HuH-7 (cell line): ENCODE measurements at regions not wholly inside any gene's neighbourhood (a gene's known extent, or its start where the extent isn't known, plus 50 kb on each side); places are given as distances from the start of the nearest gene placed in this dataset.

ENCODE experiments used
- DNase-seq: peaks from one replicate; pipeline ENCODE4 v3.0.0; 2011; ENCODE audit warnings: low spot score

DNA sequence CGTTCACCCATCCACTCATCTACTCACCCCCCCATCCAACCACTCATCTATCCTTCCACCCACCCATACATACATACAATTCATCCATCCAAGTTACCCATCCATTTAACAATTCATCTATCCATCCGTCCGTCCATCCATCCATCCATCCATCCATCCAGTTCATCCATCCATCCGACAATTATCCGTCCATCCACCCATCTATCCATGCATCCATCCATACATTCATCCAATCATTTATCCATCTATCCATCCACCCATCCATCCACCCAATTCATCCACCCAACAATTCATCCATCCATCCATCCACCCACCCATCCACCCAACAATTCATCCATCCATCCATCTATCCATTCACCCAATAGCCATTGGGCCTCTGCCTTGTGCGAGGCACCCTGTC lies 173.2 kb upstream of the MVB12B start:
- no peak for DNase-seq

DNA sequence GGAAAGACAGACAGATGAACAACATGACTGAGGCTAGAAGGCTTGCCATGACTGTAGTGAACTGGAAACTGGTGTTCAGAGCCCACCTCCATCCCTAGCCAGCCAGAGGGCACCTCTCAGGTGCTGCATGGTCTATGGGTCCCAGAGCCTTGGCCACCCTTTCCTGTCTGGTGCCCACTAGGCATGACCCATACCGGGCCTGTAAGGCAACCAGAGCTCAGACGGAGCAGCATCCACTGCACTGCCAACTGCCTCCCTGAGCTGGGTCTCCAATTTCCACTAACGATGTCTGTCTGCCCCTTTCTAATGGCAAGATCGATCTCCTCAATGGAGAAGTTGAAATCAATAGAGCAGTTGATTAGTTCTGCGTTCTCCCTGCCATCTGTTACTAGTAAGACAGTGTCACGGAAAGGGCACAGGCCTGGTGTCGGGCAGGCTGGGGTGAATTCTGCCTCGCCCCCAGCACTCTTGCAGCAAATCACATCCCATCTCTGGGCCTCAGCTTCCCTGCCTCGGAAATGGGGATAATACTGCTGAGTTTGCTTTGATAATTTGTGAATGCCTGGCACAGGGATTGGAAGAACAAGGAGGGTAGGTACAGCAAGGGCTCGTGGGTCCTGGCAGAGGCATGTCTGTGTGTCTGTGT lies 172.3 kb upstream of the MVB12B start:
- DNase-seq: no peak

DNA sequence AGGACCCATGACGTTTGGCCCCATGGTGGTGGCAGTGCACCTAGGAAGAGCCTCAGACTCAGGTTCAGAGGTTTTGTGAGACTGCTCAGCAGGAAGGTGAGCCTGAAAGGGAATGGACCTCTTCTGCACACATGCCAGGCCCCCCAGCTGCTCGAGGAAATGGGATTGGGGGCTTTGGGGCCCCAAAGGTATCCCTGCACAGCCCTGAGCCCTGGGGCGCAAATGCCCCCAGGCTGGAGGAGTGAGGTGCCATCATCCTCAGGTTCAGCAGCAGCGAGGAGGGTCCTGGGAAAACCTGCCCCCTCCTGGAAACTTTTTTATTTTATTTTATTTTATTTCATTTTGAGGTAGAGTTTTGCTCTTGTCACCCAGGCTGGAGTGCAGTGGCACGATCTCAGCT lies 171.8 kb upstream of the MVB12B start:
- no peak for DNase-seq

DNA sequence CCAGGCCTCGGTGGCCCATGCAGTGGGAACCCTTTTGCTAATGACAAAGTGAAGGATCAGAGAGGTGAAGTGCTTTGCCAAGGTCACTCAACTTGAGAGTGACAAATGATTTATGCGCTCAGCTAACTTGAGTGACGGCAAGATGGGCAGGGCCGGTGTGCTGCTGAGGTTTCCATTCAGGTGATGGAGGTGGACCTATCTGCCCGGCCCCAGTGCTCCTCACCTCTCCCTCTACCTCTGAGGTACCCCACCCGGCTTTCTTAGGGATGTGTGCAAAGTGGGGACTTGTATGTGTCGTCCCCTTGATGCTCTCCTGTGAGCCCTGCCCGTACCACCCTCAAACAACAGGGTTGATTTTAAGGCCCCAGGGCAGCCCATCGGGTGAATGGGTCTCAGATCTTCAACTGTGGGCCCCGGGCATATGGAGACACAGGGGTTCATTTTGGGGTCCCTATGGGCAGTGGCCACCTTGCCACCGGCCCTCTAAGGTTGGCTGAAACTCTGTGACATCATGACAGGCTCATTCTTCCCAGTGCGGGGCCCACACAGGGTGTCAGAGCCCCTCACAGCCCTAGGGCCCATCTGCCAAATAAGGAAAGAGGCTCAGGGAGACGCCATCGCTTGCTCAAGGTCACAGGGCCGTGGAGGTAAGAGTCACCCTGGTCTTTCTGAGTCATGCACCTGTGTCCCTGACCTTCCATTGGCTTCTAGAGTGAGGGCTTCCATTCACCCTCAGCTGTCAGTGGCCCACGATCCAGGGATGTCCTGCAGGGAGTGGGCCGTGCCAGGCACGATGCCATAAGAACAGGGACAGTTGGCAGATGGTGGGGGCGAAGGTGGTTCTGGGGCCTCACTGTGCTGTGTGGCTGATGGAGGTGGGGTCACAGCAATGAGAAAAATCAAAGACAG lies 170.6 kb upstream of the MVB12B start:
- DNase-seq: no peak

DNA sequence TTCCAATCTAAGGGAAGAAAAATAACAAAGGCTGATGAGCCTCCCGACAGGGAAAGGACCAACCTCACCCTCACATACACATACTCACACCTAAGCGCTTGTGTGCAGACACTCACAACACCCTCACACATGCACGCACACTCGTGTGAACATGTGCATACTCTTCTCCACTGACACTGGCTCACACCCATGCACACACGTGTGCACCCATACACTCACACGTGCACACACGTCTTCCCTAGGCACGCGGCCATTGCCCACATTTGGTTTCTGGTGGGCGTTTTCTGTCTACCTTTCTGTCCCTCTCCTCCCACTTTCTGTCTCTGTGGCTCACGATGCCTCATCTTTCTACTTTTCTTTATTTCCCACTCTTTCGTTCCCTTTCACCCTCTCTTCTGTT lies 169.7 kb upstream of the MVB12B start:
- DNase-seq: no peak

DNA sequence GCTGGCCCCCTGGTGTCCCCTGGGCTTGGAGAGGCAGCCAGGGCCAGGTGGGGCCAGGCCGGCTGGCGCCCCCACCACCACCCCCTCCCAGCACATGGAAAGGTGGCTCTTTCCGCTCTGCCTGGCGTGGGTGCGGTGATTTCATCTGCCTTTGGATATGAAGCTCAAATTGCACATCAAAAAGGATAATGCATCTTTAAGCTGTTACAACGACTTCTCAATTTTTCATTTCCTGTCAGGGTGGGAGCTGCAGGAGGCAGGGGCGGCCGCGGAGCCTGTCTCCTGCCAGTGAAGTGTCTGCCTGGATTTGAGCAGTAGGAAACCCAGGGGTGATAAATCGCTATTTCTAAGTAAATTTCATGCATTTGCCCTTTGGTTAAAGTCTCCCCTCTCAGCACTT lies 169.2 kb upstream of the MVB12B start:
- no peak for DNase-seq

DNA sequence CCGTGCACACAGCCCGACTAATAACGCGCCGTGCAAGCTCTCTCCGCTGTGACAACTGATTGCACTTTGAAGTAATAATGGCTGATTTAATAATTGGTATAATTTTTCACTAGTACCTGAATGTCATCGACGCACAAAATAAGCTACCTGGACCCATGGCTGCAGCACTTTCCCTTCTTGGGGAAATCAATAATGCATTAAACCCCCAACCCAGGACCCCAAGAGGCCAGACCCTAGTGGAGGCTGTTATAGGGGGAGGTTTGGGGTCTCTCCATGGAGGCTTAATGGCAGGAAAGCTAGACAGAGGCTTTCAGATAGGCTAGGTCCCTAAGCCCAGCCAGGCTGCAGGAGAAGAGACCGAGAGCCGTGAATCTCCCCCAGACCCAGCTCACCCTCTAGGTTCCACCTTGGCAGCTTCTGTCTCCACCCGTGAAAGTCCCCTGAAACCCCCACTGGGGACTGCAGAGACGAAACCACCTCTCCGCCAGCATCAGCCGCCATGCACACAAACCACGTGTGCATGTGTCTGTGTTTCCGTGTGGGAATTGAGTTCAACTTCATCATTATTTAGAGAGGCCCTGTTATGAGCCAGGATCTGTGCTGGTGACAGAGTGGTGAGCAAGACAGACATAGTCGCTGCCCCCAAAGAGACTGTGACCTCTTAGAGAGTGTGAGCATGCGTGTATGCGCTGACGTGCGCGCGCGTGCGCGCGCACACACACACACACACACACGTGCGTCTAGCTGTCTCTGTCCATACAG lies 168.6 kb upstream of the MVB12B start:
- DNase-seq: no peak

DNA sequence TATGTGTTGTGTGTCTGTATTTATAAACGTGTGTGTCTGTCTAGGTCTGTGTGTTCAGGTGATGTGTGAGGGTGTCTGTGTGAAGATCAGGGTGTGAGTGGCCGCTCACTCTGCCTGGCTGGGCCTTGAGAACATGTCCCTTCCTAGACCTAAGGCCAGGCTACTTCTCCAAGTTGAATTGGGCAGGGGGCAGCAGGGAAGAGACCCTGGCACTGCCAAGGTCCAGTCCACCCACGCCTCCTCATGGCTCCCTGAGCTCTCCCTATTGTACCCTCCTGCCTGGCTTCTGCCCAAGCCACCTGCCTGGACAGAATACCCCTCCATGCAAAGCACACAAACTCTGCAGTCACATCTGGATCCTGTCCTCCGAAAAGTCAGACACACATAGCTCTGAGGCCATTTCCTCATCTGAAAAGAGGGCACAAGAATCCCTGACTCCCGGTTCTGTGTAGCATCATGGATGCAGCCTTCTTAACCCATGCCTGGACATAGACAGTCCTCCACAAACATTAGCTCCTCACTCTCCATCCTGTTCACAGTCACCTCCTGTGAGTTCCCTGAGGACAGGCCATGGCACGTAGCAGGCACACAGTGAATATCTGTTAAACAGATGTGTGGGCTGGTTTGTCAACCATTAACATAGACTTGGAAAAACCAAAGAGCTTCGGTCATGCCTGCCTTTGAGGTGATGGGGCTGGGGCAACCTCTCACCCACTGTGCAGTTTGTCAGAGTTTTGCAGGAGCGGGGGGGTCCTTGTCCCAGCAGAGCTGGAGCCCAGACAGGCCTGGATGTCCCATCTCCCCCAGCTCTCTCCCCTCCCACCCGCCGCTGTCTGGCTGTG lies 167.8 kb upstream of the MVB12B start:
- DNase-seq: no peak

DNA sequence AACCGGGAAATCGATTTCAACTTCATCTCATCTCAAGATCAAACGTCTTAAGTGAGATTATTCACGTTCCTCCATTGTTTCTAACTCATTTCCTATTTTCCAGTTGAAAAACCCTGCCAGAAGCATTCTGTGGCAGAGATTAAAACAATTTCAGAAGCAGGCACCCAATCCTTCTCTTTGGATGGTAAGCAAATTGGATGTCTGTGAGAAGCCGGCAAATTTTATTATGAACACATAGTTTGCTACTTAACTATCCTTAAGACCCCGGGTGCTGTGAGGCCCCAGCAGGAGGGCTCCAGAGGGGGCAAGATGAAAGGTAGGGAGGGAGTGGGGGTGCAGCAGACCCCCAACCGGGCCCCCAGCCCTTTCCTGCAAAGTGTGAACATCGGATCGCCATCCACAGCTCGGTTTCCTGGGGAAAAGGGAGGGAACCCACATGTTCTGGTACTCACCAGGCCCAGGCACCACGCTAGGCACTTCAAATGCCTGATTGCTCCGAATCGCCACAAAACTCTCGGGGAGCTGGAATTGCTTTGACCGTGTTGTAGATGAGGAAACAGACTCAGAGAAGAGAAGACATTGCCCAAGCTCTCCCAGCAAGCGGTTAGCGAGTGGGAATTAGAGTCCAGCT lies 167.1 kb upstream of the MVB12B start:
- DNase-seq: no peak

DNA sequence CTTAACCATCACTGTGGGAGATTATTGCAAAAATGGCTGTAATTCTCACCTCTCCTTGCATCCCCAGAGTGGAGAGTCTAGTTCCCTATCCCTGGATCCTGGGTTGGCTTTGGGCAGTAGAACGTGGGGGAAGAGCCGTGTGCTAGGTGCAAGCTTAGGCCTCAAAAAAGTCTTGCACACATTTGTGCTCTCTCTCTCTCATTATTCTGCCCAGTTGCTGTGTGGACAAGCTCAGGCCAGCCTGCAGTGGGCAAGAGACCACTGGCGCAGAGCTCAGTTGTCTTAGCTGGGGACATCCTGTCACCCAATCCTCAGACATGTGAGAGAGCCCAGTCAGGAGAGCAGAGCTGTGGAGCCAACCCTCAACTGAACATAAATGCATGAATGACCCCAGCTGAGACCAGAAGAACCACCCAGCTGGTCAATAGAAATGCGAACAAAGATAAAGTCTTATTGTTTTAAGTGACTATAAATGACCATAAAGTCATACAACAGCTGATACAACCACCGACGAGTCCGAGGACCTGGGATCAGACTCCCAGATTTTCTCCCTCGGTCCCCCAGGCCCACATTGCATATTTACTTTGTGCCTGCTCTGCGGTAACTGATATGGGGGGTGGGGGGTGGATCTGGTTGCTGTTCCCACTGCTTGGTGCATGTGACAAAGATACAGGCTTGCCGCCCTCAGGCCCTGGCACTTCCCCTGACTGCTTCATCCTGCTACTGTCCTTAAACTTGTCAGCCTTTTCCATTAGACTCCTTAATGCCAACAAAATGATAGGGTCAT lies 166.4 kb upstream of the MVB12B start:
- no peak for DNase-seq

DNA sequence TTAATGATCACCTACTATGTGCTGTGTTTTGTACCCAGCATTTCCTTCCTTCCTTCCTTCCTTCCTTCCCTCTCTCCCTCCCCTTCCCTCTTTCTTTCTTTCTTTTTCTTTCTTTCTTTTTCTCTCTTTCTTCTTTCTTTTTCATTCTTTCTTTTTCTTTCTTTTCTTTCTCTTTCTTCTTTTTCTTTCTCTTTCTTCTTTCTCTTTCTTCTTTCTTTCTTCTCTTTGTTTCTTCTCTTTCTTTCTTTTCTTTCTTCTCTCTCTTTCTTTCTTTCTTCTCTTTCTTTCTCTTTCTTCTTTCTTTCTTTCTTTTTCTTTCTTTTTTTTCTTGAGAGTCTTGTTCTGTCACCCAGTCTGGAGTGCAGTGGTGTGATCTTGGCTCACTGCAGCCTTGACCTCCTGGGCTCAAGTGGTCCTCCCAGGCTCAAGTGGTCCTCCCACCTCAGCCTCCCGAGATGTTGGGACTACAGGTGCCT lies 165.7 kb upstream of the MVB12B start:
- DNase-seq: no peak

DNA sequence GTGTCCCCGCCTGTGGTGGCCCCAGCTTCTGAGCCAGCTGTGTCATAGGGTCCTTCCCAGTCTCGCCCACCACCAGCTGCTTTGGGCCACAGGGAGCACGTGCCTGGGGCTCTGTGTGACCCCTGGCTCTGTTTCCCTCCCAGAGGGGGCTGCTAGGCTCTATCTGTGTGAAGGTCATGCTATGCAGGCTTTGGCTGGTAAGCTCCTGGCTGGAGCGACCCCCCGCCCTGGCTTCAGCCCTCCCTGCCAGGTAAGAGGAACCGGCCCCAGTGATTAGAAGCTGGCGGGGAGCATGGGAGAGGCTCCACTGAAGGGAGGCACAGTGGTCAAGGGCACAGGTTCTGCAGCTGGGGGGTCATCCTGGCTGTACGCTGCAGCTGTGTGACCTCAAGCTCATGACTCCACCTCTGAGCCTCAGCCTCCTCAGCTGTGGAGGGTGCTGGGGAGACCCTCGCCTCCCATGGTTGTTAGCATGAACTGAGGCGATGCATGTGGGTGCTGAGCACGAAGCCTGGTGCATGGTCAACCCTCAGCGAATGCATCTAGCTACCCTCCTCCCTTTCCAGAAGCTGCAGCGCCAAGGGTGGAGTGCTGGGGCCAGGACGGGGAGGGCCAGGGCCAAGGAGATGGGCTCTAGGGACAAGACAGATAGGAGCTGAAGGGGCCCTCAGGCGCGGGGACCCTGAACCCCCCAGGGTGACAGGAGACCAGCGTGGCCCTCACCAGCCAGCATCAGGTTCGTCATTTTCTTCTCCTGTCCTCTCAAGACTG lies 163.8 kb upstream of the MVB12B start:
- DNase-seq: no peak

DNA sequence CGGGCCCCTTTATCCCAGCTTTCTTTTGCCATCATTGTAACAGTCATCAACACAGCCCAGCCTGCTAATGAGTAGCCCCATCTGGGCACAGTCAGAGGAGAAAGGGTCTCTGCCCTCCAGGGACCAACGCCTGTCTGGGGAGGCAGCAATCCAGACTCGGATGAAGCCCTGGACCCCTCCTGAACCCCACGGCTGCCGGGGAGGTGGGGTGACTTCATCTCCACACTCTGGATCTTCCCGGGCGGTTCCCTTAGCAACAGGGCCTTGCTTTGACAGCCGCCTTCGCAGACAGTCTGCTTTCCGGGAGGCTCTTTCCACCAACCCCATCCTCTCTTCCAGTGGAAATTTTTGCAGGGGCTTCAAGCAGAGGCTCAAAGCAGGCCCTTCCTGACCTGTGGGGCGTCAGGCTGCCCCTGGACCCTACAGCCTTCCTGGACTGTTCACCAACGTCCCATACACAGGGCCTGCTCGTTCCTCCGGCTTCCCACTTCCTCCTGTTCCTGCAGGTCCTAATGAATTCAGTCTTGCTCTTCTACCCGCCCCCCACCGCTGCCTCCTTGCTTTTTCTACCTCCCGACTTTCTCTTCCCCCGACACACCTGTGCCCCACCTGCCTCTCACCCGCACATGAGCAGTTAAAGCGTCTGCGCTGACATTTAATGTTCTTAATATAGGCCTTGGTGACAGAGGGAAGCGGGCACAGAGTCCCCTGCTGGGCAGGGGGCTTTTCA lies 161.7 kb upstream of the MVB12B start:
- DNase-seq: no peak

DNA sequence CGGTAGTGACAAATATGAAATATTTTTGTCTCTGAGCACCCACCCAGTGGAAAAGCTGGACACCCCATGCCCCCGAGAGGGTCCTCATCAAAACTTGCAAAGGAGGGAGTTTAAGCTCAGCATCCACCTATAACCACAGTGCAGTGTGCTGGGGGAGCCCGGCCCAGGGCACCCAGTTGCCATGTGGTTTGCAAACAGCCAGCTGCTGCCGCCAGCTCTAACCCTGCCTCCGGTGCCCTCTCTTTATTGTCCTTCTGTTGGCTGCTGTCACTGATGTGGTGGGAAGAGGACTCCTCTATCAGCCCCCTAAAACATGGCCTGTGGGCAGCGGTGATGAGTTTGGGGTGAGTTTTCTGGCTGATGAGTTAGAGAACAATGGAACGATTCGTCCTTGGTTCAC lies 160.9 kb upstream of the MVB12B start:
- no peak for DNase-seq

DNA sequence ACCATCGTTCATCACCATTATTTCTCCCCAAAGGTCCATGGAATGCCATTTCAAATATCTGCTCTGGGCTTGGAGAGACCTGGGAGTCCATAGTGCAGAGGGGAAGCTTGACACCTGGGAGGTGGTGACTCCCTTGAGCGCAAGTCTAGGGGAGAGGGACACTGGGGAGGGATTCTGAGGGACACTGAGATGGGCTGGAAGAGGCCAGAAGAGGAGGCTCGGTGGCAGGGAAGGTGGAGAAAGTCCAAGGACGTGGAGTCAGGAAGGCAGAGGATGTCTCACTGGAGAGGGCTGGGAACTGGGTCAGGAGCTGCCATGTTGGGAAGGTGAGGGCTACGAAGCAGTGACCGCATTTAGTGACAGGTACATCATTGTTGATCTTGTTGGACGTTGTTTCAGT lies 160.3 kb upstream of the MVB12B start:
- DNase-seq: no peak

DNA sequence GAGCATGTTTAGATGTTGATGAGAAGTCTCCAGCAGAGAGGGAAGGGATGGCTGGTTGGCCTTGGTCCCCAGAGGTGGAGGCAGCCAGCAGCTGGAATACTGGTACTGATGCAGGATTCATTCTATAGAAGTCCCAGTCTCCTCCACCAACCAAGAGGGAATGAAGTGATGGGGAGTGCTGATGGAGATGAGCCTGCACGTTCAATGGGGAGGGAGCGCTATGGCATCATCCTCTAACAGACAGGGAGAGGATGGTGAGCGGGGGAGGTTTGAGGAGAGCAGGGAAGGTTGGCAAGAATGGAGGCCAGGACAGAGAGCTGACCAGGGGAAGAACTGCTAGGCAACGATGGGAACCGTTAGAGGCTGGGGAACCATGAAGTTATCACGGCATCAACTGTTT lies 159.8 kb upstream of the MVB12B start:
- no peak for DNase-seq

DNA sequence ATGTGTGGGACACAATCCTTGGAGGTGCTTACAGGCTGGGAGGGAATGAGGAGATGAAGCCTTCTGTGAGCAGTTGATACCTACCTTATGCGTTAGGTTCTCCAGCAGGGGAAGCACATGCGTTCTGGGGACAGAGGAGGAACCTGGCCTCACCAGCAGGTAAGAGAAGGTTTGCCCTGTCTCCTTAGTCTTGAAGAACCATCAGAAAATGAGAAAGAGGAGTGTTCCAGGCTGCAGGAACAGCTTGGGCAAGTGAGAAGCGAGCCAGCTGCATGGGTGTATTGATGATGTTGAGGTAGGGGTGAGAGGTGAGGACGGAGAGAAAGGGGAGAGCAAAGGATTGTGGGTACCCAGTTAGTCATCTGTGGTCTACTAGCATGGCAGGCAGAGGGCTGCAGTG lies 156.9 kb upstream of the MVB12B start:
- DNase-seq: no peak

DNA sequence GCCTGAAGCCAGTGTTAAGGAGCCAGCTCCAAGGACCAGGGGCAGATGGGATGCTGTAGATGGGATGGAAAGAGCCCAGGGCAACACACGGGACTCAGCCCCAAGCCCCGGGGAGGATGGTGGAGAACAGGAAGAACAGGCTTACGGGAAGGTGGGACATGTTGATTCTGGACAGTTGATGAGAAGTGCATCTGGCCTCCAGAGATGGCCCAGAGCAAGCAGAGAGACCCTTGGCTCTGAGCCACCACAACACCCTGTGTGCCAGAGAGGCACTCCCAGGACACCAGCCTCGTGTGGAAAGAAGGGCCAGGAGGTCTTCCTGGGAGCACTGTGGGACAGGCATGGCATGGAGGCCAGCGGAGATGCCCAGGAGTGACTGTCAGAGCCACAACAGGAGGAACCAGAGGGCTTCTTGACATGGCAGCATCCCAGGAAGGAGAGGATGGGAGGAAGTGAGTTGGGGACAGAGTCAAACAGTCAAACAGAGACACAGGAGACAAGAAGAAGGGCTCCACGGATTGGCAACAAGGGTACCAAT lies 156.3 kb upstream of the MVB12B start:
- DNase-seq: no peak

DNA sequence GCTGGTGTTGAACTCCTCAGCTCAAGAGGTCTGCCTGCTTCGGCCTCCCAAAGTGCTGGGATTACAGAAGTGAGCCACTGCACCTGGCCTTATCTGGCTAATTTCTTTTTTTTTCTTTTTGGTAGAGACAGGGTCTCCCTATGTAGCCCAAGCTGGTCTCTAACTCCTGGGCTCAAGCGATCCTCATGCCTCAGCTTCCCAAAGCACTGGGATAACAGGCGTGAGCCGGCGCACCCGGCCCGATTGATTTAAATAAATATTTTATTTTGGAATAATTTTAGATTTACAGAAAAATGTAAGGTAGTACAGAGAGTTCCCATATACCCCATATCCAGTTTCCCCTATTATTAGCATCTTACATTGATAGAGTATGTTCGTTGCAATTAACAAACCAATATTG lies 155.0 kb upstream of the MVB12B start:
- DNase-seq: no peak
